ENCODE measurements at regions not wholly inside any gene's neighbourhood (a gene's known extent, or its start where the extent isn't known, plus 50 kb on each side); places are given as distances from the start of the nearest gene placed in this dataset.

- intact Hi-C loops (cut with DNase I): no loop called here
- no peak for DNase-seq
Observed at GRCh38 chr3:70752051-70752450, 439.6 kb upstream of the MDFIC2 start.

DNA sequence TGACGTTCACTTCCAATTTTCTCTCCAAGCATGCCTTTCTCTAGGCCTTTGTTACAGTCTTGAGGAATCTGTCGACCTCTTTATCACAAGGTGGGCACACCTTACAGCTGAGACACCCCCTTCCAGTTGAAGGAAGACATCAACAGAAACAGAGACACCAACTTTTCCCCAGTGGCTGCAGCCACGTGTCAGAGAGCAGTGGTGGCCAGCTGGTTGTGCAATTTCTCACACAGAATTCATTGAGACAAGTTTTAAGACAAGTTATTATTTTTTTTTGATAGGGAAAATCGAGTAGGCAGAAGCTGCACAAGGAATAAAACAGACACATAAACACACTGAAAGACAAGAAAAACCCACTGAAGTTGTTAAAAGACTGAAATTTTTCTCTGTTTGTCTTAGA, 436.7 kb upstream of the MDFIC2 start:
- no peak for DNase-seq
- intact Hi-C loops (cut with DNase I): no loop called here

DNA sequence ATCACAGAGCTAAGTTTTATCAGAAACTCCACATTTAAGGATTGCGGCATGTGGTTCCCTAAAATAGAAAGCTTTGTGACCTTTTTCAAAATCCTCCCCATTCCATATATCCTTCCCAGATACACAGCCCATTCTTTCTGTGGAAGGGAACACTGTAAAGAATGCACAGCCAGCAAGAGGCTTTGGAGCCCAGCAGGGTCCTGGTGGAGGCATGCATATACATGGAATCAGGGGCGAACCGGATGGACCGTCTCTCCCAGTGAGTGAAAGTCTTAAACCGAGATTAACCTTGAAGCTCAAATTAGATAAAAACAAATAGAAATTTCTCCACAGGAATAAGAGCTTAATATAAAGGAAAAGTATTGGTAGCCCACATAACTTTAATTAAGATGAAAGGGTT, 436.2 kb upstream of the MDFIC2 start:
- no peak for DNase-seq
- intact Hi-C loops (cut with DNase I): no loop called here

DNA sequence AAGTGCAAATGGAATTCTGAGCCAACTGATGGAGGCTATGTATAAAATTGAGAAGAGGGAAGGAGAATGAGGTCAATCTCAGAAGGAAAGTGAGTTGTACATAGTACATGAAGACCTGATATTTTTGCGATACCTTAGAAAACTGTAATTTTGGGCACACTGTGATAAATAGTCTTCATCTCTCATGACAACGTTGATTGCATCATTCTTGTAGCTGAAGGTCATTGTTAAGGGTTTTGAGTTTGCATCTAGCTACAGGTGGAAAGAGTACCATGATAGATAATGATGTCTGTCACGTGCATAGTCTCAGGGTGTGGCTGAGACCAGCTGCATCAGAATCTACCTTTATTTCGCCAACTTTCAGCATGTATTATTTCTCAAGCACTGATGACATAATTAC, 435.4 kb upstream of the MDFIC2 start:
- DNase-seq: no peak
- intact Hi-C loops (cut with DNase I): no loop called here

- intact Hi-C loops (cut with DNase I): no loop called here
- no peak for DNase-seq
Observed at GRCh38 chr3:70744536-70744935, 432.1 kb upstream of the MDFIC2 start.

- no peak for DNase-seq
- intact Hi-C loops (cut with DNase I): no loop called here
Observed at GRCh38 chr3:70743754-70744153, 431.3 kb upstream of the MDFIC2 start.

DNA sequence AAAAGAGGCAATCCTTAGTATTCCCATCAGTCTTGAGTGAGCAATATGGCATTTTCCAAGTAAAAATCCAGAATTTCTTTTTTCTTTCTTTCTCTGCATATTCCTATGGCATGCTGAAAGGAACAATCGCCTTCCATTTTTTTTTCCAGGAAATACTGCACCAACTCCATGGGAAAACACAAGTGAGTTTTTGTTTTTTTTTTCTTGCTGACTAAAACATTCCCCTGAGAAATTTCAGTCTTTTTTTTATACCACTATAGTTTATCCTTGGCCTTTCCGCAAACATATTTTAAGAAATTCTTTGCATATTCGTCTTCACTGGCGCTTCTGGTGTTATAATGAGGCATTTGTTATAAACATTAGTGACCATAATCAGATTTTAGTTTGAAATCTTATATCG, 429.6 kb upstream of the MDFIC2 start:
- intact Hi-C loops (cut with DNase I): no loop called here
- DNase-seq: no peak

GRCh38 chr3:70740872-70741271, 428.4 kb upstream of the MDFIC2 start:
- DNase-seq: no peak
- intact Hi-C loops (cut with DNase I): no loop called here

- intact Hi-C loops (cut with DNase I): no loop called here
- no peak for DNase-seq
Observed at GRCh38 chr3:70740071-70740470, 427.6 kb upstream of the MDFIC2 start.

- no peak for DNase-seq
- intact Hi-C loops (cut with DNase I): no loop called here
Observed at GRCh38 chr3:70738291-70738681, 425.8 kb upstream of the MDFIC2 start.

GRCh38 chr3:70737666-70738290, 425.3 kb upstream of the MDFIC2 start:
- intact Hi-C loops (cut with DNase I): no loop called here
- no peak for DNase-seq

DNA sequence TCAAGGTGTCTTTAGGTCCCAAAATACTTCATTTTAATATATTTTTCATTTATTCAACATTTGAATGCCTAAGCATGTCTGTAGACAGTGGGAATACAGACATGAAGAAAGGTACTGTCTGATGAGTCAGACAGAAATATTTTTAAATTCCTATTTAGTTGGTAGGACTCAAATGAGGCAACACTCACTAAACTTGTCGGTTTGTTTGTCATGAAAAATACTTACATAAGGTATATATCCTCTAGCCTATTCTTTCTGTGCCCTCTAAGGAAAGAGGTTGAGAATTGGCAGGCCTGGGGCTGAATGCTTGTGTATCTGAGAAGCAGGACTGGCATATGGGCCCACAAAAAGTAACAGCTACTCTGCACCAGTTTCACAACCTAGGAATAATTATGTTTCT, 423.6 kb upstream of the MDFIC2 start:
- no peak for DNase-seq
- intact Hi-C loops (cut with DNase I): no loop called here

- intact Hi-C loops (cut with DNase I): no loop called here
- DNase-seq: no peak
Observed at GRCh38 chr3:70734756-70735155, 422.3 kb upstream of the MDFIC2 start.

DNA sequence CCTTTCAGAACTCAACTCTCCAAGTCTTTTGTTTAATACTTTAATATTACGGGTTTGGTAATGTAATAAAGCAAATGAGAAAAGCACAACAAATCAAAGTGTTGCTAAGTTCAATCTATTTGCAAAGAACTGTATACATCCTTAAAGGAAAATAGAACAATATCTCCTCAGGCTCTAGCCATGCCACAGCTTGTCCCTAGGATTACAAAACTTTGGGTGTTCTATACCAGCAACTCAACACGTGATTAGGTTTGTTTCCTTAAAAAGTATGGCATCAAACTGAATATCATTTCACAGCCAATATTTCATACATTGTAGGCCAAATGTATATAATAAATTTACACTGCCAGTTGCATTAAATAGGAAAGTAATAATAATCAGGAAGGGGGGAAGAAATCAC, 418.6 kb upstream of the MDFIC2 start:
- DNase-seq: no peak
- intact Hi-C loops (cut with DNase I): no loop called here

- no peak for DNase-seq
- intact Hi-C loops (cut with DNase I): no loop called here
Observed at GRCh38 chr3:70729845-70730244, 417.4 kb upstream of the MDFIC2 start.

- intact Hi-C loops (cut with DNase I): no loop called here
Observed at GRCh38 chr3:70728311-70728710, 415.9 kb upstream of the MDFIC2 start.

GRCh38 chr3:70726961-70727360, 414.5 kb upstream of the MDFIC2 start:
- intact Hi-C loops (cut with DNase I): no loop called here
- no peak for DNase-seq

More at GRCh38 chr3:70728311-70728710, 415.9 kb upstream of the MDFIC2 start:
- DNase-seq: no peak

DNA sequence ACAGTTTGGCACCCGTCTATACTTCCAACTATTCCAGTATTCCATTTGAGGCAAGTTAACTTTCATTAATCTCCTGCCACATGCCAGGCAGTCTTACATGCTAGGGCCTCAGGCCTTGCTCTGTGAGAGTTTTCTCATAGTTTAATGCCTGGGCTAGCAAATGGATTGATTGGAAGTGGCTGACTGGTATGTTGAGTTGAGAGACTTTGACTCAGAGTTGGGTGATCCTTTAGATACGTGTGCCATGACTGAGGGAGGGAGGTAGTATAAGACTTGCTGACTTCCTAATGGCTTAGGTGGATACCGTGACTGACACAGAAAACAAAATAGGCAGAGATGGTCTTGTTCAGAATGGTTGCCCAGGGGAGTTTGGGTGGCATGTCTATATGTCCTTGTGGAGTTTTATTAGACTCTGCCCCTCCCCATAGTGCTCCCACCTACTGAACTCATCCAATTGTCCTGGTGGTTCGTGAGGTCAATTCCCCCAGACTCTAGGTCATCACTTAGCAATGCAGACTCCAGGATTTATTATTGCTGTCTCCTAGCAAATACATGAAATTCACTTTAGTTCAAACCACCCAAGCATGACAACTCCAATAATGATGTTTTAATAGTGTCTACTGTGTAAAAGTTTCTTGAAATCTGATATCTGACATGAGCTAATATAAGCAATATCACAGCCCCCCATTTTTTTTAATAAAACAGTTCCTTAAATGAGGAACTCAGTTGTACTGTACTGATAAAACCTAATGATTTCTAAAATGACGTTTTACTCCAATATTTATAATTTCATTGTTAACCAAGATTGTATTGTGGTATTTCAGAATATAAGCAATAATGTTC, 413.9 kb upstream of the MDFIC2 start:
- intact Hi-C loops (cut with DNase I): no loop called here
- no peak for DNase-seq

DNA sequence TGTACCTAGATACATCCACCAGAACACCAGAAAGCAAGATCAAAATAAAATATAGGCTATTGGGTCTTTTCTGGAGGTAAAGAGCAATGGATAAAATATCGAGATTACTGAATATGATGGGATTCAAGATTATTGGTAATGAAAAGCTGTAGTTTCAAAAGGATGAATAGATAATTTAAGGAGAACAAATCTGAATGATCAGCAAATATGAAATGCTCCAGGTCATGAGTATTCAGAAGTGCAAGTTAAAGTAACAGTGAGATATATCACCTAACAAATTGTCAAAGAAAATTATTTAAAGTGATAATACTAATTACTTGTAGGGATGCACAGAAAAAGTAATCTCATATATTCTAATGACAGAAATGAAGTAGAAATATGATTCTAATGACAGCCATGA, 409.6 kb upstream of the MDFIC2 start:
- intact Hi-C loops (cut with DNase I): no loop called here
- DNase-seq: no peak

DNA sequence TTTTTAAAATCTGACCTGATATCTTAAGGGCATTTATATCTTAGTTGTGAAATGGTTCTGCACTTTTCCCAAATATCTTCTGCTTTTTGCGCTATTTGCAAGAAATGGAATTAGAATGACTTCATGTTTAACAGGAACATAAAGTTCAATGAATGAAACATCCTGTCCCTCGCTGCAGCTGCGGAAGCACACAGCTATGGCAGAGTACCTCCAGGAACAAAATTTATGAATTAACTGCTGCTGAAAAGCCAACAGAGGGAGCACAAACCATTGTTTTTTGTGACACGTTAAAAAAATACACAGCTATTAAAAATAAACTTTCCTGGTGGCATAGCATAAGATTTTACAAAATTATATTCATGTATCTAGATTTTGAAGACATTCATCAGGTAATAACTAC, 404.4 kb upstream of the MDFIC2 start:
- intact Hi-C loops (cut with DNase I): no loop called here
- DNase-seq: peak in 9 of 42 donors; percentile 5 to 43 (median 6)

DNA sequence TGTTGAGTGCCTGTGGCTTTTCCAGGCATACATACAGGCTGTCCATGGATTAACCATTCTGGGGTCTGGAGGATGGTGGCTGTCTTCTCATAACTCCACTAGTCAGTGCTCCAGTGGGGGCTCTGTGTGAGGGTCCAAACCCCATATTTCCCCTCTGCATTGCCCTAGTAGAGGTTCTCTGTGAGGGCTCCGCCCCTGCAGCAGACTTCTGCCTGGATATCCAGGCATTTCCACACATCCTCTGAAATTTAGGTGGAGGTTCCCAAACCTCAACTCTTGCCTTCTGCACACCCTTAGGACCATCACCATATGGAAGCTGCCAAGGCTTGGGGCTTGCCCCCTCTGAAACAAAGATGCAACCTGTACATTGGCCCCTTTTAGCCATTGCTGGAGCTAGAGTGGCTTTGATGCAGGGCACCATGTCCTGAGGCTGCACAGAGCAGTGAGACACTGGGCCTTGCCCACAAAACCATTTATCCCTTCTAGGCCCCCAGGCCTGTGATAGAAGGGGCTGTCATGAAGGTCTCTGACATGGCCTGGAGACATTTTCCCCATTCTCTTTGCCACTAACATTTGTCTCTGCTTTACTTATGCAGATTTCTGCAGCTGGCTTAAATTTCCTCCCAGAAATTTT, 400.1 kb upstream of the MDFIC2 start:
- DNase-seq: no peak
- intact Hi-C loops (cut with DNase I): no loop called here
